CD4-positive, alpha-beta T cell treated with Interleukin-17A for 4 hours (primary cell): ENCODE measurements at regions not wholly inside any gene's neighbourhood (a gene's known extent, or its start where the extent isn't known, plus 50 kb on each side); places are given as distances from the start of the nearest gene placed in this dataset.

Experiments
- DNase-seq: peaks from one replicate; pipeline ENCODE4 v3.0.0-alpha.2; 2020; ENCODE audit warnings: mixed read lengths

- no peak for DNase-seq
Observed at GRCh38 chr13:63094717-63095116, 1679.1 kb upstream of the PCDH20 start.

DNA sequence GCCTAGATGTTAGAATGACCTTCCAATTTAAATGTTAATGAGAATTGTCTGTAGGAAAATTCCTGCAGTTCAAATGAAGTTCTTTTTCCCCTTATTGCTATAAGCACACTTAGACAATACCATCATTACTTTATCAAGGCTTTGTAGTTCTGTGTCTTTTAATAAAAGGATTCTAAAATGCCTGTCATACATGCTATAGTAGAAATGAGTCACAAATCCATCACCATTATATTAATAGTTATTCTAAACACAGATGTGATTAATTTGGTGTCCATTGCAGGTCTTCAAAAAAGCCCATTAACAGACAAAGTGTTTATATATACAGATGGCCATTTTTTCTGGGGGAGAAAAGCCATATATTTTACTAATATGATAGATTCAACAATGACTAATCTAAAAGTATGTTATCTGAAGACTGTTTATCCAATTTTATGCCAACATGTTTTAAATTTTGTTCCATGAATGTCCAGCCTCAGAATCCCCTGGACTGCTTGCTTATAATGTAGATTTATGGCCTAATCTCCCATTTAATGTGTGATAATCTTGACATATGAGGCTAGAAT, 1678.3 kb upstream of the PCDH20 start:
- no peak for DNase-seq

GRCh38 chr13:63092456-63092855, 1676.8 kb upstream of the PCDH20 start:
- DNase-seq = no peak

GRCh38 chr13:63090524-63090923, 1674.9 kb upstream of the PCDH20 start:
- no peak for DNase-seq

GRCh38 chr13:63088226-63088625, 1672.6 kb upstream of the PCDH20 start:
- DNase-seq = no peak

DNA sequence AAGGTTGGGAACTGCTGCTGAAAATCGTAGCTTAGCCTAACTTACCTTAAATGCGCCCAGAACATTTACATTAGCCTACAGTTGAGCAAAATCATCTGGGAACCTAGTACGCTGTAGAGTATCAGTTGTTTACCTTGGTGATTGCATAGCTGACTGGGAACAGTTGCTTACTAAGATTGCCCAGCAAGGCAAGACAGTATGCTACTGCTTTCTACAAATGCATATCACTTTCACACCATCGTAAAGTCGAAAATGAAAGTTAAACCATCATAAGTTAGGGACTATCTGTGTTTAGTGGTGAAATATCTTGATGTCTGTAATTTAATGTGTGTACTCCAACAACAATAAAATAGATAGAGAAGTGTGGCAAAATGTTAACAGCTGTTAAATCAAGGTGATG, 1670.6 kb upstream of the PCDH20 start:
- DNase-seq = no peak

GRCh38 chr13:63085851-63086250, 1670.2 kb upstream of the PCDH20 start:
- DNase-seq = no peak

- no peak for DNase-seq
Observed at GRCh38 chr13:63081400-63082014, 1665.9 kb upstream of the PCDH20 start.

DNA sequence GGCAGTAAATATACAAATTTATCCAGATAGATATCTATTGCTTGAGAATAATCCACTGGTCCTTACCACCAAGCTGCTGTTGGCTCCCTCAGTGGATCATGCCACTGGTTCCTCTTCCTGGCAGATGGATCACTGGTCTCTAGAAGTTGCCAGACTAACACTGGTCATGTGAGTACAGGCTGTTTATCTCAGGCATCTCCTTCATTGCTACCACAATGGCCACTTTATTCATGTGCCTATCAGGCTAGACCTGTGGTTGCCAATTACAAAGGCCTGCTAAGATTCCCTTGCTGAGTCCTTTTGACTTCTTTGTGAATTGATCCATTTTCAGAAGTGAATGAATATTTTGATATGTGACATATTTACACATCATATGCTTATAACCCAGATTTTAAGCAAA, 1659.5 kb upstream of the PCDH20 start:
- DNase-seq = no peak

- no peak for DNase-seq
Observed at GRCh38 chr13:63050287-63050686, 1634.6 kb upstream of the PCDH20 start.

DNA sequence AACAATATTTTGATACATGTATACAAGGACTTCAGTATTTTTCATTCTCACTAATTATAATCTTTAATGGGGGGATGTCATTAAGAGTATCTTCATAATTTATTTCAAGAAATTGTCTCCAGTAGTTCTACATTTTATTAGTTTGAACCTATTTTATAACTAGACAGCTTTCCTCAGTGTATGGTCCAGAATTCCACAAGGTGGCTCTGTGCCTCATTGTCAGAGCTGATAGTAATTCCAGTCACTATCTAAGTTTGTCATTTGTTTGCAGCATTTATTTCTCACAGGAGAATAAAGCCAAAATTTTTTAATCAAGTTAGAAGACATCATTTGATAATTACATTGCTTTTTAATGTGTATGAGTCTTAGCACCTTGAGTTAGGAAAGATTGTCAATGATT, 1633.0 kb upstream of the PCDH20 start:
- DNase-seq = no peak

- DNase-seq = no peak
Observed at GRCh38 chr13:63044589-63045313, 1629.1 kb upstream of the PCDH20 start.

DNA sequence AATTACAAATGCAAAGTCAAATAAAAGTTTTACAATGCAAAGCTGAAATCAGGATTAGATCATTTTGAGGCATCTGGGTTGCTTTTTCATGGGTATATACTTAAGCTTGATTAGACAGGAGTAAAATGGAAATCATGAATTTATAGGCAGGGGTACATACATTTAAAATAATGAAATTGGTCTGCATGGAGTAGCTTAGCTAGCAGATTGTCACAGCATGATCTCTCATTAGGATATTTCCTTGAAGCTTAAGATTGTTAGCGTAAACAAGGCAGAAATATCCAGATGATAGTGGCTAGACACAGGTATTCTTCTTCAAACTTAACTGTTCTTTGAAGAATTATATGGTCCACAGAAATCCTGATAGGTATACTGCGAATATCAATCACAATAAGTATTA, 1627.0 kb upstream of the PCDH20 start:
- no peak for DNase-seq

GRCh38 chr13:63041640-63042414, 1626.2 kb upstream of the PCDH20 start:
- DNase-seq = no peak

DNA sequence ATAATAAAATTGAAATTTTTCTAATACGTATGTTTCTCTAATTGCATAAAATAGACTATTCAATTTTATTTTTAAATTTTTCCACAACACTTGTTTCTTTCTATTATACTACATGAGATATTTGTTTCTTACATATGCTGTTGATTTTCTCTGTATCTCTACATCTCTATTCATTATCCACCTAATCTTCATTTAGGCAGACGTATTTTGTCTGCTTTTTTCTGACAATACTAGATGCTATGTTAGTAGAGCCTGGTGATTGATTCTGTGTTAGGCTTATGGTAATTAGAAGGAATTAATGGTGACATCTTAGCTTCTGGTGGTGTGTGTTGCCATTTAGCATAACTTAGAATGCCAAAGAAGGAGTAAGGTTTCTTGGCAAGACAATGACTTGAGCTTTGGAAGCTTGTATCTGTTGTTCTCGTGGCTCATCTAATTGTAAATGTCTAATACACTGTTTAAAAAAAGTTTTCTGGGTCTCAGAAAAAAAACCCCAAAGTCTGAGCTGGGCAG, 1610.7 kb upstream of the PCDH20 start:
- no peak for DNase-seq

GRCh38 chr13:63025741-63026140, 1610.1 kb upstream of the PCDH20 start:
- DNase-seq = no peak

GRCh38 chr13:63024458-63024857, 1608.8 kb upstream of the PCDH20 start:
- no peak for DNase-seq

GRCh38 chr13:63011996-63012395, 1596.3 kb upstream of the PCDH20 start:
- DNase-seq = no peak

- DNase-seq = no peak
Observed at GRCh38 chr13:63010072-63010658, 1594.5 kb upstream of the PCDH20 start.

DNA sequence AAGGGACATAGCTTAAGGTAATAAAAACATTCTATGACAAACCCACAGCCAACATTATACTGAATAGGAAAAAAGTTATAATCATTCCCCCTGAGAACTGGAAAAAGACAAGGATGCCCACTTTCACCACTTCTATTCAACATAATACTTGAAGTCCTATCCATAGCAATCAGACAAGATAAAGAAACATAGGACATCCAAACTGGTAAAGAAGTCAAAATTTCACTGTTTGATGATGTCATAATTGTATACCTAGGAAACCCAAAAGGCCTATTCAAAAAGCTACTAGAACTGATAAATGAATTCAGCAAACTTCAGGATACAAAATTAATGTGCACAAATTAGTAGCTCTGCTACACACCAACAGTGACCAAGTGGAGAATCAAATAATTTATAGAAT, 1590.0 kb upstream of the PCDH20 start:
- no peak for DNase-seq

- no peak for DNase-seq
Observed at GRCh38 chr13:62997696-62998095, 1582.0 kb upstream of the PCDH20 start.

- no peak for DNase-seq
Observed at GRCh38 chr13:62997038-62997599, 1581.5 kb upstream of the PCDH20 start.

- no peak for DNase-seq
Observed at GRCh38 chr13:62973804-62974203, 1558.2 kb upstream of the PCDH20 start.
